ENCODE measurements at regions not wholly inside any gene's neighbourhood (a gene's known extent, or its start where the extent isn't known, plus 50 kb on each side); places are given as distances from the start of the nearest gene placed in this dataset.

DNA sequence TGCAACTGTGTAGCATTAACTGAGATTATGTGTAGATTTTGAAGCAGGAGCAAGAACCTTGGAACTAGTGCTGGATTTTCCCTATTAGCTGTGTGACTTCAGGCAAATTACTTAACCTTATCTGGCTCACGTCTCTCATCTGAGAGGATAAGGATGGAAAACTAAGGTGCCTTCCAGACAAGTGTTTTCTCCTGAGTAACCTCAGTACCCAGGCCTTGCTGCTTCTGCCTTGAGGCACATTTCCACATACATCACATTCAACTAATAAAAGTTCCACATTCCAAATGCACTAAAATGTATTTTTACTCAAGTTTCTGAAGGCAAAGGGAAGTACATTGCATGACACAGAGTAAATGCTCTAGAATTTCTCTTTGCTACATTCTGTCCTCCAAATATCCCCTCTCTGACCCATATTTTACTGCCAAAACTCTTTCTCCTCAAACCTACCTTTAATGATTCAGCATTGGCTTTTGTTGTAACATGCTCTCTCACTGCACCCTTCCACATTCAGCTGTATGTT is 195.4 kb upstream of the ADGRL3 start:
- no peak for TF ChIP-seq EZH2phosphoT487 (IDR thresholded peaks at IDR 0.05; ENCODE audit: low read depth, severe bottlenecking, unreplicated experiment)
- TF ChIP-seq, protein P1, sequence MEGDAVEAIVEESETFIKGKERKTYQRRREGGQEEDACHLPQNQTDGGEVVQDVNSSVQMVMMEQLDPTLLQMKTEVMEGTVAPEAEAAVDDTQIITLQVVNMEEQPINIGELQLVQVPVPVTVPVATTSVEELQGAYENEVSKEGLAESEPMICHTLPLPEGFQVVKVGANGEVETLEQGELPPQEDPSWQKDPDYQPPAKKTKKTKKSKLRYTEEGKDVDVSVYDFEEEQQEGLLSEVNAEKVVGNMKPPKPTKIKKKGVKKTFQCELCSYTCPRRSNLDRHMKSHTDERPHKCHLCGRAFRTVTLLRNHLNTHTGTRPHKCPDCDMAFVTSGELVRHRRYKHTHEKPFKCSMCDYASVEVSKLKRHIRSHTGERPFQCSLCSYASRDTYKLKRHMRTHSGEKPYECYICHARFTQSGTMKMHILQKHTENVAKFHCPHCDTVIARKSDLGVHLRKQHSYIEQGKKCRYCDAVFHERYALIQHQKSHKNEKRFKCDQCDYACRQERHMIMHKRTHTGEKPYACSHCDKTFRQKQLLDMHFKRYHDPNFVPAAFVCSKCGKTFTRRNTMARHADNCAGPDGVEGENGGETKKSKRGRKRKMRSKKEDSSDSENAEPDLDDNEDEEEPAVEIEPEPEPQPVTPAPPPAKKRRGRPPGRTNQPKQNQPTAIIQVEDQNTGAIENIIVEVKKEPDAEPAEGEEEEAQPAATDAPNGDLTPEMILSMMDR (IDR thresholded peaks at IDR 0.05; ENCODE audit: poor library complexity) = no peak
- no peak for TF ChIP-seq EZH2 (IDR thresholded peaks at IDR 0.05; ENCODE audit: borderline replicate concordance)

All from hepatocyte (in vitro differentiated cells).